Transverse colon (tissue), 4 donors: ENCODE measurements at regions not wholly inside any gene's neighbourhood (a gene's known extent, or its start where the extent isn't known, plus 50 kb on each side); places are given as distances from the start of the nearest gene placed in this dataset.
"Not testable (repeated sequence)": the region's sequence is repeated elsewhere in the genome, so short reads cannot be mapped to it uniquely, and the experiment has no call there.

Source experiments
- DNase-seq: peaks from one replicate; pipeline ENCODE4 v3.0.0-alpha.2; 2019
- H3K27ac ChIP-seq, 4 donors: fragments of 200-600 bp; sonication (generic); 2 replicates each; pipeline ENCODE4 v1.5.1; 2016 to 2018; ENCODE audit warnings: inconsistent platforms in 4 of 4
- H3K27me3 ChIP-seq: fragments of 200-600 bp; sonication (generic); 2 replicates; pipeline ENCODE4 v1.5.1; 2017; ENCODE audit warnings: inconsistent platforms
- H3K36me3 ChIP-seq, 4 donors: fragments of 200-600 bp; sonication (generic); 2 replicates each; pipeline ENCODE4 v1.5.1; 2017 to 2019; ENCODE audit warnings: inconsistent platforms in 4 of 4
- H3K4me1 ChIP-seq, 4 donors: fragments of 200-600 bp; sonication (generic); 2 replicates each; pipeline ENCODE4 v1.5.1; 2017 to 2020; ENCODE audit warnings: inconsistent platforms in 4 of 4
- H3K4me3 ChIP-seq, 4 donors: fragments of 200-600 bp; sonication (generic); 1 replicate in 1 of 4; 2 replicates in 3 of 4; pipeline versions ENCODE4 v1.5.1 to v1.6.1; 2017 to 2019; ENCODE audit warnings: inconsistent platforms in 4 of 4
- H3K9me3 ChIP-seq, 2 donors: fragments of 200-600 bp; sonication (generic); 2 replicates each; pipeline ENCODE4 v1.5.1; 2017 to 2019; ENCODE audit warnings: inconsistent platforms in 2 of 2
- EP300 ChIP-seq: sonication (generic); formaldehyde crosslinking; IDR thresholded peaks from one replicate; pipeline ENCODE4 v1.6.1; 2017; ENCODE audit warnings: antibody characterized with exemption, low read depth
- POLR2A ChIP-seq: fragments of 450-650 bp; IDR thresholded peaks from one replicate; pipeline ENCODE4 v1.6.1; 2016; ENCODE audit warnings: antibody characterized with exemption, mild to moderate bottlenecking, moderate library complexity
- POLR2AphosphoS5 ChIP-seq, 3 donors: sonication (generic); formaldehyde crosslinking; IDR thresholded peaks; one replicate each; pipeline ENCODE4 v1.6.1; 2016; ENCODE audit warnings: antibody characterized with exemption in 3 of 3
- WGBS, 2 donors: methylation state at CpG; one replicate each; pipeline ENCODE4 v1.1.5; 2018; ENCODE audit warnings: low coverage in 1 of 2; 5-methylcytosine and 5-hydroxymethylcytosine counted together
- in situ Hi-C, 4 donors: fragments of 200-750 bp; cut with MboI; loops; one replicate each; pipeline versions ENCODE4 v1.15.0 to v1.15.1; 2017; ENCODE audit warnings: low sequenced_read_pairs in 3 of 4, low pct_ligation_motif_present in 1 of 4, low pct_unique_long_range_greater_than_20kb in 1 of 4
- intact Hi-C: fragments of 100-400 bp; cut with DNase I; formaldehyde crosslinking; loops from one replicate; pipeline ENCODE4 v1.15.1; 2023; ENCODE audit warnings: low total_unique reads
- TF ChIP-seq, protein P1 (sequence below), 5 experiments: fragments of 200-600 bp in 3 of 5; fragments of 450-650 bp in 2 of 5; sonication (generic) in 3 of 5; IDR thresholded peaks; 1 replicate in 2 of 5; 2 replicates in 3 of 5; pipeline ENCODE4 v1.5.1; 2016 to 2017; ENCODE audit warnings: antibody characterized with exemption in 5 of 5, inconsistent platforms in 3 of 5, mild to moderate bottlenecking in 2 of 5, moderate library complexity in 1 of 5

DNA sequence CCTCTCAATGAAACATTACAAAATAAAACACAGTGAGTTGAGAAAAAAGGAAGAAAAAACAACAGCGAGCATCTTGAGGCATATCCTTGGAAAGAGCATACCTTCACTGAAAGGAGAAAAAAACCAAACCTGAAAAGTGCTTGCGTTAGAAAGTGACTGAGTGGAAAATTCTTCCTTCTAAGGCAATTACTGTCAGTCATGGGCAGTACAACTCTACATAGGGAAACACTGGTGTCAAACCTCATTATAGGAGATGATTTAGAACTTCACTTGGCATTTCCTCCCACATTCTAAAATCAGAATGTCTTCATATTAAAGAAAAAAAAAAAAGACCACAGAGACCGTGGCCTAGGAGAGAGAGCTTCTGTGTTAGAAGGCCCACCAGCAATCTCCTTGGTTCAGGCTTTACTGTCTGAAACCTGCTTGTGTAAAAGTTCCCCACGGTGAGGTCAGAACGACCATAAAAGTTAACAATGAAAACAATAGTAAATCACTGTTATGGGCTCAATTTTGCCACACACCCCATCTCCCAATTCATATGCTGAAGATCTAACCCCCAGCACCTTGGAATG lies 91.1 kb upstream of the CRY1 start:
- no peaks in the 10 kb centered on the region for H3K4me1 ChIP-seq
- H3K27me3 ChIP-seq, result no peaks in the 10 kb centered on the region
- WGBS, 2 donors, result 42 to 52% methylated on average over 2 to 5 of the region's 5 CpGs
- H3K36me3 ChIP-seq, result no peaks in the 10 kb centered on the region
- H3K9me3 ChIP-seq, result no peaks in the 10 kb centered on the region
- TF ChIP-seq POLR2AphosphoS5 (IDR thresholded peaks at IDR 0.05), result no peak
- no peak for TF ChIP-seq POLR2A
- TF ChIP-seq EP300, result no peak
- TF ChIP-seq, protein P1, sequence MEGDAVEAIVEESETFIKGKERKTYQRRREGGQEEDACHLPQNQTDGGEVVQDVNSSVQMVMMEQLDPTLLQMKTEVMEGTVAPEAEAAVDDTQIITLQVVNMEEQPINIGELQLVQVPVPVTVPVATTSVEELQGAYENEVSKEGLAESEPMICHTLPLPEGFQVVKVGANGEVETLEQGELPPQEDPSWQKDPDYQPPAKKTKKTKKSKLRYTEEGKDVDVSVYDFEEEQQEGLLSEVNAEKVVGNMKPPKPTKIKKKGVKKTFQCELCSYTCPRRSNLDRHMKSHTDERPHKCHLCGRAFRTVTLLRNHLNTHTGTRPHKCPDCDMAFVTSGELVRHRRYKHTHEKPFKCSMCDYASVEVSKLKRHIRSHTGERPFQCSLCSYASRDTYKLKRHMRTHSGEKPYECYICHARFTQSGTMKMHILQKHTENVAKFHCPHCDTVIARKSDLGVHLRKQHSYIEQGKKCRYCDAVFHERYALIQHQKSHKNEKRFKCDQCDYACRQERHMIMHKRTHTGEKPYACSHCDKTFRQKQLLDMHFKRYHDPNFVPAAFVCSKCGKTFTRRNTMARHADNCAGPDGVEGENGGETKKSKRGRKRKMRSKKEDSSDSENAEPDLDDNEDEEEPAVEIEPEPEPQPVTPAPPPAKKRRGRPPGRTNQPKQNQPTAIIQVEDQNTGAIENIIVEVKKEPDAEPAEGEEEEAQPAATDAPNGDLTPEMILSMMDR (IDR thresholded peaks at IDR 0.05), result no peak
- DNase-seq, result no peak
- in situ Hi-C loops (no loop called here), intact Hi-C loops (no loop called here)
- H3K27ac ChIP-seq, result no peak overlapping the region
- H3K4me3 ChIP-seq, result no peak overlapping the region

GRCh38 chr12:107196681-107197080 lies 103.3 kb upstream of the CRY1 start:
- Histone ChIP-seq H3K4me1 (no peaks in the 10 kb centered on the region), H3K4me3 (no peak overlapping the region), H3K27ac (no peak overlapping the region), H3K27me3 (no peaks in the 10 kb centered on the region), H3K36me3 (no peaks in the 10 kb centered on the region), H3K9me3 (no peaks in the 10 kb centered on the region)
- in situ Hi-C loops (no loop called here), intact Hi-C loops (loop anchor here (1.0 kb wide), 1 partner anchor 24 kb away; no protein-coding TSS in a partner anchor)
- TF ChIP-seq POLR2AphosphoS5 (IDR thresholded peaks at IDR 0.05) (no peak), EP300 (no peak), POLR2A (no peak)
- TF ChIP-seq, protein P1 (IDR thresholded peaks at IDR 0.05), result no peak
- 50 to 55% methylated on average over 2 of the region's 2 CpGs for WGBS, 2 donors
- DNase-seq, result no peak

DNA sequence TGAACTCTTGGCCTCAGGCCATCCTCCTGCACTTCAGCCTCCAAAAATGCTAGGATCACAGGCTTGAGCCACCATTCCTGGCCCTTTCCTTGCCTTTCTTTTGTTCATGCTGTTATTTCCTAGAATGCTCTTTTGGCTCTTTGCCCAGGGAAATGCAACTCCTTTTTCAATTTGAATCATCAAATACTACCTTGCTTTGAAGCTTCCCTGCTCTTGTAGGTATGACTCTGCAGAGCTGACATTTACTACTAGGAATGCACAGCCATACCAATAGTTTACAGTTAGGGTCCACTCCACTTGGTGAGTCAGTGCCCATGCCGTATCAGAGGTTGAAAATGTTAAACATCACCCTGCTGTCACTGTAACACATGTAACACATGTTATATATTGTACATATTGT lies 107.0 kb upstream of the CRY1 start:
- H3K4me1 ChIP-seq, result no peaks in the 10 kb centered on the region
- no peak for DNase-seq
- TF ChIP-seq, protein P1 (IDR thresholded peaks at IDR 0.05), result no peak
- TF ChIP-seq POLR2AphosphoS5 (IDR thresholded peaks at IDR 0.05) (no peak), POLR2A (no peak), EP300 (no peak)
- no peak overlapping the region for H3K27ac ChIP-seq
- H3K4me3 ChIP-seq, result no peak overlapping the region
- no peaks in the 10 kb centered on the region for H3K36me3 ChIP-seq
- no peaks in the 10 kb centered on the region for H3K9me3 ChIP-seq
- in situ Hi-C loops, result no loop called here
- intact Hi-C loops, result no loop called here
- 33 to 39% methylated on average over 1 of the region's 1 CpG for WGBS, 2 donors
- no peaks in the 10 kb centered on the region for H3K27me3 ChIP-seq

- intact Hi-C loops, result no loop called here
- no peaks in the 10 kb centered on the region for H3K4me1 ChIP-seq
Measured at GRCh38 chr12:107207931-107208525, 114.7 kb upstream of the CRY1 start.

DNA sequence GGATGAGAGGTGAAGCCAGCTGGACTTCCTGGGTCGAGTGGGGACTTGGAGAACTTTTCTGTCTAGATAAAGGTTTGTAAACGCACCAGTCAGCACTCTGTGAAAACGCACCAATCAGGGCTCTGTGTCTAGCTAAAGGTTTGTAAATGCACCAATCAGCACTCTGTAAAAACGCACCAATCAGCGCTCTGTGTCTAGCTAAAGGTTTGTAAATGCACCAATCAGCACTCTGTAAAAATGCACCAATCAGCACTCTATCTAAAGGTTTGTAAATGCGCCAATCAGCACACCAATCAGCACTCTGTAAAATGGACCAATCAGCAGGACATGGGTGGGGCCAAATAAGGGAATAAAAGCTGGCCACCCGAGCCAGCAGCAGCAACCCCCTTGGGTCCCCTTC lies 116.4 kb upstream of the CRY1 start:
- 85 to 87% methylated on average over 6 to 7 of the region's 7 CpGs for WGBS, 2 donors
- DNase-seq, H3K4me3 ChIP-seq, H3K27me3 ChIP-seq, in situ Hi-C loops, H3K36me3 ChIP-seq, H3K4me1 ChIP-seq, intact Hi-C loops, H3K9me3 ChIP-seq, H3K27ac ChIP-seq: not testable (repeated sequence)

More at GRCh38 chr12:107207931-107208525, 114.7 kb upstream of the CRY1 start:
- Histone ChIP-seq H3K27me3 (no peaks in the 10 kb centered on the region), H3K9me3 (no peaks in the 10 kb centered on the region), H3K4me3 (no peak overlapping the region), H3K27ac (no peak overlapping the region), H3K36me3 (no peaks in the 10 kb centered on the region)
- no peak for DNase-seq
- in situ Hi-C loops, result no loop called here
- TF ChIP-seq POLR2AphosphoS5 (IDR thresholded peaks at IDR 0.05) (no peak), EP300 (no peak), POLR2A (no peak)
- TF ChIP-seq, protein P1 (IDR thresholded peaks at IDR 0.05), result no peak
- WGBS, 2 donors, result 74 to 78% methylated on average over 4 of the region's 4 CpGs

DNA sequence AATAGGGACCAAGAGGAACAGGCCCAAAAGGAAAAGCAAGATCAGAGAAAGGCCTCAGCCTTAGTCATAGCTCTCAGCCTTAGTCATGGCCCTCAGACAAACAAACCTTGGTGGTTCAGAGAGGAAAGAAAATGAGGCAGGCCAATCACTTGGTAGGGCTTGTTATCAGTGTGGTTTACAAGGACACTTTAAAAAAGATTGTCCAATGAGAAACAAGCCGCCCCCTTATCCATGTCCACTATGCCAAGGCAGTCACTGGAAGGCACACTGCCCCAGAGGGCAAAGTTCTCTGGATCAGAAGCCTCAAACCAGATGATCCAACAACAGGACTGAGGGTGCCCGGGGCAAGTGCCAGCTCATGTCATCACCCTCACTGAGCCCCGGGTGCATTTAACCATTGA lies 121.0 kb upstream of the CRY1 start:
- 45% methylated on average over 3 of the region's 3 CpGs; no CpG with 5 or more reads in 1 of the 2 donors for WGBS, 2 donors
- intact Hi-C loops, in situ Hi-C loops, H3K27ac ChIP-seq, H3K27me3 ChIP-seq, H3K36me3 ChIP-seq, DNase-seq, H3K4me1 ChIP-seq, H3K9me3 ChIP-seq, H3K4me3 ChIP-seq: not testable (repeated sequence)

- DNase-seq, H3K36me3 ChIP-seq, H3K4me1 ChIP-seq, H3K27me3 ChIP-seq, H3K9me3 ChIP-seq, H3K27ac ChIP-seq, H3K4me3 ChIP-seq, intact Hi-C loops, in situ Hi-C loops: not testable (repeated sequence)
- WGBS, 2 donors, result 84 to 100% methylated on average over 3 to 7 of the region's 7 CpGs
Measured at GRCh38 chr12:107216411-107216810, 123.1 kb upstream of the CRY1 start.
